ENCODE measurements at regions not wholly inside any gene's neighbourhood (a gene's known extent, or its start where the extent isn't known, plus 50 kb on each side); places are given as distances from the start of the nearest gene placed in this dataset.

DNA sequence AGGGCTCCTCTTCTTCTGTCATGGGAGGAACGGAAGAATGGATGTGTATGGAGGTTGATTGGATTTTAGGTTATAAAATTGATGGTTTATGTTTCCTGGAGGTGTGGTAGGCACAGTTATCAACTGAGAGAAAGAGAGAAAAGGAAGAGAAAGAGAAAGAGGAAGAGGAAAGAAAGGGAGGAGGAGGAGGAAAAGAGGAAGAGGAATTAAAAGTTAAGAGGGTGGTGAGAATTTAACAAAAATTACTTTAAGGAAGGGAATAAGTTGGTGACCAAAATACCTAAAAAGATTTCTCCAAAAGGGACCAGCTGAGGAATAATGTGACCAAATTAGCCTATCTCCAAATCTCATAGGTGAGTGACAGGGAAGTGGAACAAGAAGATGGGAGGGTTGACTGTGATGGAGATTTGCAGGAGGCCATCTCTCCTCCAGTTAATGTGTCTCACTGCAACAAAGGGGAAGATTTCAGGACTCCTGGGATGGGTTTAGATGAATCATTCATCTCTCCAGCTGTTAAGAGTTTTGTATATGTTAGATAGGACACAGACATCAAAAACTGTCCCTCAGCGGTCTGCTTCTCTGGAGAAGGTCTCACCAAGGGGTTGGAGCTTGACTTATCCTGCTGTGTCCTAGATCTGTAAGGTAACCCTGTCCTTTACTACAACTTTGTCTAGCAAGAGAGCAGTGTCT lies 76.0 kb upstream of the TMC1 start:
- H3K9me3 ChIP-seq: no peaks in the 10 kb centered on the region
- no peak overlapping the region for H3K4me2 ChIP-seq
- CTCF ChIA-PET: interaction anchor here (1.0 to 1.7 kb wide), 2 partner anchors 13 to 152 kb away, joined by 3 to 6 read pairs; no protein-coding TSS in a partner anchor
- no peak for ATAC-seq
- peak overlapping the region; percentile 32 to 91; a peak in 5 of 6 replicates for H3K27ac ChIP-seq
- no peak for DNase-seq (ENCODE audit: low read depth in 1 of 2, low spot score in 1 of 2)
- H3K4me3 ChIP-seq: no peak overlapping the region
- peaks cover 45% of the 10 kb centered on the region for H3K4me1 ChIP-seq
- FAIRE-seq: no peak
- TF ChIP-seq BCL3 (IDR thresholded peaks at IDR 0.05): no peak
- TF ChIP-seq RNF2 (IDR thresholded peaks at IDR 0.05; ENCODE audit: borderline replicate concordance, low read depth): no peak
- no peak for TF ChIP-seq MAZ (IDR thresholded peaks at IDR 0.05; ENCODE audit: borderline replicate concordance, low read depth, low read length)
- no peak for TF ChIP-seq KDM1A (IDR thresholded peaks at IDR 0.05; ENCODE audit: low read depth)
- TF ChIP-seq HDAC2 (IDR thresholded peaks at IDR 0.05): no peak
- no peak for TF ChIP-seq MAX (IDR thresholded peaks at IDR 0.05)
- no peak for TF ChIP-seq ZSCAN20 (CRISPR knock-in tag; IDR thresholded peaks at IDR 0.05)
- TF ChIP-seq HMGXB4 (CRISPR knock-in tag; IDR thresholded peaks at IDR 0.05; ENCODE audit: borderline replicate concordance): no peak
- TF ChIP-seq PBX3 (IDR thresholded peaks at IDR 0.05): no peak
- TF ChIP-seq RFX5 (IDR thresholded peaks at IDR 0.05): no peak
- TF ChIP-seq EHF (CRISPR knock-in tag; IDR thresholded peaks at IDR 0.05): no peak
- TF ChIP-seq HOXB13 (CRISPR knock-in tag; IDR thresholded peaks at IDR 0.05; ENCODE audit: low read depth): no peak
- no peak for TF ChIP-seq TFCP2L1 (CRISPR knock-in tag; IDR thresholded peaks at IDR 0.05)
- TF ChIP-seq POLR2AphosphoS2 (conservative IDR thresholded peaks at IDR 0.05; ENCODE audit: low read length): no peak
- no peak for TF ChIP-seq HEYL (CRISPR knock-in tag; IDR thresholded peaks at IDR 0.05)
- TF ChIP-seq ZC3H11A (IDR thresholded peaks at IDR 0.05): no peak
- no peak for TF ChIP-seq CHD4 (IDR thresholded peaks at IDR 0.05; ENCODE audit: borderline replicate concordance)
- POLR2A ChIA-PET: interaction anchor here (0.9 to 2.5 kb wide), 2 partner anchors 80 to 140 kb away, joined by 3 to 14 read pairs; partner anchors contain the start of gene ZFAND5
- 48% methylated on average over 2 of the region's 2 CpGs for WGBS (ENCODE audit: missing lambda C conversion rate)

DNA sequence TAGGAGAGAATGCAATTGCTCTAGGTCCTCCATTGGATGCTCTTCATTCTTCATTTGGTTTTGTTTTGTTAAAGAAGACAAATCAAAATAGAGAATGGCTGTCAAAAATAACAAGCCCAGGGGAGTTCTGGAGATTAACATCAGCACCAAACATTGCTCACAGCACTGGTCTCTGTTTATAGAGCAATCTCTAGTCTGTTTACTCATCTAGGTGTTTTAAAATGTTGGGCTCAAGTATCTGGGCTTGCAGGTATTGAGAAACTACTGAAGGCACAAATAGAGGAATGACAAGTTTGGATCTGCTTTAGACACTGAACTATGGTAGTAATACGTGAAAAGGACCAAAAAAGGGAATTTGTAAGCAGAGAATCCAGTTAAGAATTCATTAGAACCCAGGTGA lies 77.0 kb upstream of the TMC1 start:
- Histone ChIP-seq H3K9me3 (no peaks in the 10 kb centered on the region), H3K4me1 (peaks cover 47% of the 10 kb centered on the region), H3K4me2 (peak overlapping the region; percentile 54; the same call in 2 of the 3 replicates), H3K27ac (peak overlapping the region; percentile 87 to 91), H3K4me3 (no peak overlapping the region)
- DNase-seq (ENCODE audit: low read depth in 1 of 2, low spot score in 1 of 2): no peak
- CTCF ChIA-PET: interaction anchor here (1.0 to 1.7 kb wide), 4 partner anchors 14 to 151 kb away, joined by 3 to 6 read pairs (median 5); partner anchors contain the start of gene ZFAND5
- WGBS (ENCODE audit: missing lambda C conversion rate): 85% methylated on average over 1 of the region's 1 CpG
- ATAC-seq: no peak
- FAIRE-seq: no peak
- POLR2A ChIA-PET: interaction anchor here (2.4 kb wide), 1 partner anchor 80 kb away, joined by 34 read pairs; the partner anchor contains the start of gene ZFAND5
- TF ChIP-seq CBX2 (IDR thresholded peaks at IDR 0.05; ENCODE audit: borderline replicate concordance, low read depth) (no peak), POLR2A (IDR thresholded peaks at IDR 0.05; ENCODE audit: low read length) (no peak), MAX (IDR thresholded peaks at IDR 0.05) (no peak), EHMT2 (IDR thresholded peaks at IDR 0.05; ENCODE audit: low read depth) (no peak), HOXB5 (CRISPR knock-in tag; IDR thresholded peaks at IDR 0.05) (no peak), HES2 (IDR thresholded peaks at IDR 0.05) (no peak), MAFK (IDR thresholded peaks at IDR 0.05; ENCODE audit: partially characterized antibody) (no peak), MYC (IDR thresholded peaks at IDR 0.05; ENCODE audit: borderline replicate concordance, low read length) (no peak), BCL3 (IDR thresholded peaks at IDR 0.05) (no peak), SREBF2 (IDR thresholded peaks at IDR 0.05) (no peak), NPAS2 (CRISPR knock-in tag; IDR thresholded peaks at IDR 0.05; ENCODE audit: borderline replicate concordance) (no peak), ZSCAN20 (CRISPR knock-in tag; IDR thresholded peaks at IDR 0.05) (no peak), CBX8 (IDR thresholded peaks at IDR 0.05) (no peak)
- TF ChIP-seq, protein P1, sequence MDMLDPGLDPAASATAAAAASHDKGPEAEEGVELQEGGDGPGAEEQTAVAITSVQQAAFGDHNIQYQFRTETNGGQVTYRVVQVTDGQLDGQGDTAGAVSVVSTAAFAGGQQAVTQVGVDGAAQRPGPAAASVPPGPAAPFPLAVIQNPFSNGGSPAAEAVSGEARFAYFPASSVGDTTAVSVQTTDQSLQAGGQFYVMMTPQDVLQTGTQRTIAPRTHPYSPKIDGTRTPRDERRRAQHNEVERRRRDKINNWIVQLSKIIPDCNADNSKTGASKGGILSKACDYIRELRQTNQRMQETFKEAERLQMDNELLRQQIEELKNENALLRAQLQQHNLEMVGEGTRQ (IDR thresholded peaks at IDR 0.05): no peak
